Right lobe of liver (tissue), 4 donors: ENCODE measurements at regions not wholly inside any gene's neighbourhood (a gene's known extent, or its start where the extent isn't known, plus 50 kb on each side); places are given as distances from the start of the nearest gene placed in this dataset.
"Not testable (repeated sequence)": the region's sequence is repeated elsewhere in the genome, so short reads cannot be mapped to it uniquely, and the experiment has no call there.

Source experiments
- POLR2A ChIP-seq: fragments of 450-650 bp; IDR thresholded peaks from one replicate; pipeline ENCODE4 v1.6.1; 2017; ENCODE audit warnings: antibody characterized with exemption, mild to moderate bottlenecking
- TF ChIP-seq, protein P1 (sequence below), 4 donors: fragments of 200-600 bp in 3 of 4; fragments of 450-650 bp in 1 of 4; IDR thresholded peaks; one replicate each; pipeline versions ENCODE4 v1.5.1 to v1.8.0; 2016 to 2022; ENCODE audit warnings: antibody characterized with exemption in 4 of 4, mild to moderate bottlenecking in 2 of 4
- donor health status: DM: no; HTN: no; CAD: no.
- donor health status: DM: no; HTN: no; CAD: no.
- donor health status: DM: no; HTN: yes; CAD: no.

GRCh38 chr2:195433729-195434128 lies 223.3 kb upstream of the SLC39A10 start:
- TF ChIP-seq, protein P1, sequence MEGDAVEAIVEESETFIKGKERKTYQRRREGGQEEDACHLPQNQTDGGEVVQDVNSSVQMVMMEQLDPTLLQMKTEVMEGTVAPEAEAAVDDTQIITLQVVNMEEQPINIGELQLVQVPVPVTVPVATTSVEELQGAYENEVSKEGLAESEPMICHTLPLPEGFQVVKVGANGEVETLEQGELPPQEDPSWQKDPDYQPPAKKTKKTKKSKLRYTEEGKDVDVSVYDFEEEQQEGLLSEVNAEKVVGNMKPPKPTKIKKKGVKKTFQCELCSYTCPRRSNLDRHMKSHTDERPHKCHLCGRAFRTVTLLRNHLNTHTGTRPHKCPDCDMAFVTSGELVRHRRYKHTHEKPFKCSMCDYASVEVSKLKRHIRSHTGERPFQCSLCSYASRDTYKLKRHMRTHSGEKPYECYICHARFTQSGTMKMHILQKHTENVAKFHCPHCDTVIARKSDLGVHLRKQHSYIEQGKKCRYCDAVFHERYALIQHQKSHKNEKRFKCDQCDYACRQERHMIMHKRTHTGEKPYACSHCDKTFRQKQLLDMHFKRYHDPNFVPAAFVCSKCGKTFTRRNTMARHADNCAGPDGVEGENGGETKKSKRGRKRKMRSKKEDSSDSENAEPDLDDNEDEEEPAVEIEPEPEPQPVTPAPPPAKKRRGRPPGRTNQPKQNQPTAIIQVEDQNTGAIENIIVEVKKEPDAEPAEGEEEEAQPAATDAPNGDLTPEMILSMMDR (IDR thresholded peaks at IDR 0.05) = not testable (repeated sequence)
- TF ChIP-seq POLR2A = not testable (repeated sequence)
